ENCODE measurements at regions not wholly inside any gene's neighbourhood (a gene's known extent, or its start where the extent isn't known, plus 50 kb on each side); places are given as distances from the start of the nearest gene placed in this dataset.

- TF ChIP-seq CTCF (optimal IDR thresholded peaks at IDR 0.05 in 1 of 3, IDR thresholded peaks at IDR 0.05 in 1 of 3, conservative IDR thresholded peaks at IDR 0.05 in 1 of 3; ENCODE audit: extremely low read depth in 1 of 3, insufficient read depth in 2 of 3, low read length in 3 of 3) (peak in 2 of 3 experiments; percentile 17 to 29), EZH2 (IDR thresholded peaks at IDR 0.05; ENCODE audit: low read length) (no peak)
Measured at GRCh38 chr3:78221300-78221699, 1181.4 kb downstream of the ROBO2 start.

Measured in keratinocyte (primary cell).